BJ (cell line): ENCODE measurements at regions not wholly inside any gene's neighbourhood (a gene's known extent, or its start where the extent isn't known, plus 50 kb on each side); places are given as distances from the start of the nearest gene placed in this dataset.

Source experiments
- CTCF ChIA-PET: fragments of 350-600 bp; formaldehyde crosslinking; extraction: SDS; loops from one replicate; lab custom pipeline; 2021; ENCODE audit warnings: antibody characterized with exemption, inconsistent platforms; lab: Yijun Ruan, JAX
- POLR2A ChIA-PET: fragments of 300-600 bp; sonication (Branson Sonifier 250); formaldehyde crosslinking; extraction: SDS; loops from one replicate; lab custom pipeline; 2021; ENCODE audit warnings: antibody characterized with exemption; lab: Charles Lee
- DNase-seq: peaks from one replicate; pipeline ENCODE4 v3.0.0-alpha.2; 2011; ENCODE audit warnings: low read depth
- H3K27me3 ChIP-seq: 2 replicates; pipeline ENCODE4 v1.6.0; 2011; ENCODE audit warnings: low read length; ENCODE audit not compliant: control insufficient read depth, insufficient read depth
- H3K36me3 ChIP-seq: 2 replicates; pipeline ENCODE4 v1.5.1; 2011; ENCODE audit warnings: low read length; ENCODE audit not compliant: control insufficient read depth, insufficient read depth
- H3K4me3 ChIP-seq: 2 replicates; pipeline ENCODE4 v1.5.1; 2011; ENCODE audit warnings: low read depth, mild to moderate bottlenecking, control low read depth, low read length
- CTCF ChIP-seq: IDR thresholded peaks from 2 replicates; pipeline ENCODE4 v1.5.1; 2011; ENCODE audit warnings: low read depth, mild to moderate bottlenecking, control low read depth, inconsistent platforms, low read length, moderate library complexity; ENCODE audit not compliant: insufficient read depth

- ChIA-PET CTCF (interaction anchor here (1.4 kb wide), 1 partner anchor 87 kb away, joined by 3 read pairs; no protein-coding TSS in a partner anchor), POLR2A (no interaction called here)
- H3K4me3 ChIP-seq = no peak overlapping the region
- no peak for TF ChIP-seq CTCF
- H3K27me3 ChIP-seq = no peaks in the 10 kb centered on the region
- H3K36me3 ChIP-seq = no peaks in the 10 kb centered on the region
- no peak for DNase-seq
Measured at GRCh38 chr4:181911420-181911819, 331.8 kb upstream of the TENM3 start.

GRCh38 chr4:181933471-181933870 lies 309.7 kb upstream of the TENM3 start:
- Histone ChIP-seq H3K27me3 (no peaks in the 10 kb centered on the region), H3K4me3 (no peak overlapping the region), H3K36me3 (no peaks in the 10 kb centered on the region)
- no peak for TF ChIP-seq CTCF
- ChIA-PET POLR2A (no interaction called here), CTCF (no interaction called here)
- DNase-seq = no peak

GRCh38 chr4:181938631-181939030 lies 304.6 kb upstream of the TENM3 start:
- ChIA-PET CTCF (no interaction called here), POLR2A (no interaction called here)
- no peak for TF ChIP-seq CTCF
- no peak for DNase-seq
- H3K4me3 ChIP-seq = no peak overlapping the region
- H3K27me3 ChIP-seq = no peaks in the 10 kb centered on the region
- H3K36me3 ChIP-seq = no peaks in the 10 kb centered on the region

- no peaks in the 10 kb centered on the region for H3K36me3 ChIP-seq
- no peak for DNase-seq
- ChIA-PET POLR2A (no interaction called here), CTCF (no interaction called here)
- H3K27me3 ChIP-seq = no peaks in the 10 kb centered on the region
- no peak for TF ChIP-seq CTCF
- no peak overlapping the region for H3K4me3 ChIP-seq
Measured at GRCh38 chr4:181939199-181939945, 303.8 kb upstream of the TENM3 start.

DNA sequence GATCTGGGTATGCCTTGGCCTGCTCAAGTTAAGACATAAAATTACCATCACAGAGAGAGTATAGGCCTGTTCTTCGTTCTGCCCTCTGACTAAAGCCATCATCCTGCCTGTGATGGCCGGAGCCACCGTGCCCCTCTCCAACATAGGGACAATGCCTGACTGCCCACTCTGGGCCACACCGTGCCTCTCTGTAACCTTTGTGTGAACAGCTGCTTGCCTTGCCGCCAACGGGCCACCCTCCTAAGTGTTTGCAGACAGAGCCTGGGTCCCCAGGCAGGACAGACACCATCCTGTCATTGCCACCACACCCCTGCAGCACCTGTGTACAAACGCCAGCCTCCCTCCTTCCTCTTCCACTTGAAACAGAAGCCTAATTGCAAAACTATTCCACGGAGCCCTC lies 298.7 kb upstream of the TENM3 start:
- H3K36me3 ChIP-seq = no peaks in the 10 kb centered on the region
- DNase-seq = no peak
- no peak for TF ChIP-seq CTCF
- ChIA-PET CTCF (no interaction called here), POLR2A (no interaction called here)
- no peak overlapping the region for H3K4me3 ChIP-seq
- no peaks in the 10 kb centered on the region; the same call in 1 of the 2 replicates for H3K27me3 ChIP-seq
